NT2/D1 (cell line): ENCODE measurements at regions not wholly inside any gene's neighbourhood (a gene's known extent, or its start where the extent isn't known, plus 50 kb on each side); places are given as distances from the start of the nearest gene placed in this dataset.

Experiments
- DNase-seq: peaks from one replicate; pipeline ENCODE4 v3.0.0-alpha.2; 2011; ENCODE audit warnings: low read depth, low spot score
- H3K27me3 ChIP-seq: 2 replicates; pipeline ENCODE4 v1.6.0; 2011; ENCODE audit warnings: mild to moderate bottlenecking; ENCODE audit not compliant: insufficient read length, insufficient read depth
- H3K36me3 ChIP-seq: 2 replicates; pipeline ENCODE4 v1.6.1; 2011; ENCODE audit warnings: mild to moderate bottlenecking, low read length, mixed read lengths; ENCODE audit not compliant: insufficient read depth, insufficient read length
- H3K4me1 ChIP-seq: 2 replicates; pipeline ENCODE4 v1.5.1; 2011; ENCODE audit not compliant: insufficient read depth, insufficient read length
- H3K4me3 ChIP-seq: 2 replicates; pipeline ENCODE4 v1.5.1; 2011; ENCODE audit warnings: low read depth; ENCODE audit not compliant: insufficient read length
- H3K9ac ChIP-seq: 2 replicates; pipeline ENCODE4 v1.6.0; 2011; ENCODE audit warnings: low read depth; ENCODE audit not compliant: insufficient read length
- H3K9me3 ChIP-seq: 2 replicates; pipeline ENCODE4 v1.5.1; 2011; ENCODE audit warnings: mild to moderate bottlenecking, low read length; ENCODE audit not compliant: insufficient read depth
- SUZ12 ChIP-seq: IDR thresholded peaks from 2 replicates; pipeline ENCODE4 v1.6.1; 2011; ENCODE audit not compliant: insufficient read length, insufficient read depth; ENCODE audit errors: extremely low read depth
- YY1 ChIP-seq: IDR thresholded peaks from 2 replicates; pipeline ENCODE4 v1.6.1; 2011; ENCODE audit not compliant: insufficient read length, insufficient read depth
- ZNF274 ChIP-seq: IDR thresholded peaks from 2 replicates; pipeline ENCODE4 v1.6.1; 2011; ENCODE audit warnings: mild to moderate bottlenecking, low read depth, low read length

DNA sequence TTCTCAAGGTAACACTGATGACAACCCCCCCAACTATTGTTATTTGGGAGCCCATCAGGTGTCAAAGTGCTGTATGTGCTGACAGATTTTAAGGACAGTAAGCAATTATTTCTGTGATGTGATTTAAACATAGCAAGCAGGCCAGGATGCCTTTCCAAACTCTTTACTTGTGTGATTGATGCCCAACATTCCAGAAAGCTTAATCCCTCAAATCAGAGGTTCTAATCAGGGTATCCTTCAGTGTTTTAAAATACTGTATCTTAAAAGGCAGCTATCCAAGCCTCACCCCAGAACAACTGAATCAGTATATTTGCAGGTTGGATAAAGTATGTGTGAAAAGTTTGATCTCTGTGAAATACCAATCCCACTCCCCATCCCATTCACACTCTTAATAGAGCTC lies 119.7 kb downstream of the GASK1B start:
- H3K4me3 ChIP-seq = no peak overlapping the region
- TF ChIP-seq YY1 (no peak), SUZ12 (no peak), ZNF274 (no peak)
- H3K4me1 ChIP-seq = no peaks in the 10 kb centered on the region
- DNase-seq = no peak
- H3K36me3 ChIP-seq = no peaks in the 10 kb centered on the region
- no peaks in the 10 kb centered on the region for H3K27me3 ChIP-seq
- no peaks in the 10 kb centered on the region for H3K9me3 ChIP-seq
- H3K9ac ChIP-seq = no peak overlapping the region

DNA sequence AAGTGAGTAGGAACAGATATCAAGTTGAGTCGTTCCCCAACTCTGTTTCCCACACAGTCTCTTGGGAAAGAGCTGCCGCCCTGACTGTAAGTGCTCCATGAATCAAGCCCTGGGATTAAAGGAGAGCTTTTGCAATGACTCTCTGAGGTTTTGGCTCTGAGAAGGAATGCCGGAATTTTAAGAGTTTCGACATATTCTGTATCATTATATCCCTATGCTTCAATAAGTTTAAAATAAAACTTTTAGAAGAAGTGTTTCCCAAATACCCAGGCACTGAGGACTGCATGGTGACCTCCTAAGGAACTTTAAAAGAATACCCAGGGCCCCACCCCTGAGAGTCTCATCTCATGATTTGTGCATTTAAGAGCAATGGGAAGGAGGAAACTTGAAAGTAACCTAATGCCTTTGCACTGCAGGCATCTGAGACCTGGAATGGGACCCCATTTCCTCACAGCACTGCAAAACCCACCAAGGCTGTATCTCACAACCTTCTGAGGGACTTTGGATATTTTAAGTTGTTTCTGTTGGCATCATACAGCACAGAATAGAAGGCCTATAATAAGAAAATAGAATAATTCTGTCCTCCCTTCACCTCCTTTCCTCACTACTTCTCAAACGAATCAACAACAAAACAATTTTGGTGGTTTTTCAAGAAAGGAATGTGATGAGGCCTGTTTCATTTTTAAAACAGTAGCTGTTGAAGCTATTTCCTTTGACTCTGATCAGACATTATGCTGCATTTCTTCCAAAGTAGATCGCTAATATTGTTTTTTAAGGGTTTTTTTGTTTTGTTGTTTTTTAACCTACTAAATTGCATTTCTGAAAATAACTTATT lies 121.2 kb downstream of the GASK1B start:
- TF ChIP-seq SUZ12 = no peak
- no peak for TF ChIP-seq ZNF274
- TF ChIP-seq YY1 = no peak
- Histone ChIP-seq H3K9me3 (no peaks in the 10 kb centered on the region), H3K36me3 (no peaks in the 10 kb centered on the region), H3K4me1 (no peaks in the 10 kb centered on the region), H3K9ac (no peak overlapping the region), H3K4me3 (no peak overlapping the region), H3K27me3 (no peaks in the 10 kb centered on the region)
- no peak for DNase-seq

DNA sequence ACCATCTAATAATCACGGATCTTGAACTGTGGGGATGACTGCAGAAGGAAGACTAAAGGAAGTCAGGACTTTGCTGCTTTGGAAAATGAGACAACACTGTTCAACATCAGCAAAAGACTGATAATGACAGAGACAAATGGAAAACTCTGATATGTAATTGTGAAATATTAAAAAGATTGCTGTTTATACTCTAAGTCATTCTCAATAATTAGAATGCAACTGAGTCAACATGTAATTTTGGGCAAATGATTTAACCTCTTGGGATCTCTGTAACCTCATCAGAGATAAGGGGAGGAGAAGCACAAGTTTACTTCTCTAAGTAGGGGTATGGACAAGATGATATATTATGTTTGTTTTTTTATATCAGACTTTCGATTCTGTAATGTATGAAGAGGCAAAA lies 121.9 kb downstream of the GASK1B start:
- H3K36me3 ChIP-seq = no peaks in the 10 kb centered on the region
- DNase-seq = no peak
- H3K9me3 ChIP-seq = no peaks in the 10 kb centered on the region
- H3K9ac ChIP-seq = no peak overlapping the region
- no peaks in the 10 kb centered on the region for H3K4me1 ChIP-seq
- H3K27me3 ChIP-seq = no peaks in the 10 kb centered on the region
- TF ChIP-seq ZNF274 (no peak), SUZ12 (no peak), YY1 (no peak)
- no peak overlapping the region for H3K4me3 ChIP-seq

DNA sequence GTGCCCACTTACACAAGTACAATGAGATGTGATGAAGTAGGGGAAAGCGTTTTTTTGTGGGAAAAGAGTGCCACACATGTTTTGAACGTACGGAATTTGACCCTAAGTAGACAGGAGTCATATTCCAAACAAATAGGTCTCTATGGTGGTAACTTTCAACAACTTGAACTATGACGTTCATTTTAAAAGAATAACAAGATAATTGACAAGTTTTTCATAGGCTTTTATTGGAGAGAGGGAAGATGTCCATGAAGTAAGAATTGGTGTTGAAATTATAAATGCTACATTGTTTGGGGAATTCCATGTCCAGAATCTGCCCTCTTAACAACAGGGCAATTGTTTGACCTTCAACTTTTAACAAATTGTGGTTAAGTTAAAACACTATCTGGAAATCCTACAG lies 126.5 kb downstream of the GASK1B start:
- Histone ChIP-seq H3K4me1 (no peaks in the 10 kb centered on the region), H3K36me3 (no peaks in the 10 kb centered on the region), H3K27me3 (no peaks in the 10 kb centered on the region), H3K9ac (no peak overlapping the region), H3K4me3 (no peak overlapping the region), H3K9me3 (no peaks in the 10 kb centered on the region)
- no peak for DNase-seq
- TF ChIP-seq YY1 = no peak
- no peak for TF ChIP-seq SUZ12
- no peak for TF ChIP-seq ZNF274

DNA sequence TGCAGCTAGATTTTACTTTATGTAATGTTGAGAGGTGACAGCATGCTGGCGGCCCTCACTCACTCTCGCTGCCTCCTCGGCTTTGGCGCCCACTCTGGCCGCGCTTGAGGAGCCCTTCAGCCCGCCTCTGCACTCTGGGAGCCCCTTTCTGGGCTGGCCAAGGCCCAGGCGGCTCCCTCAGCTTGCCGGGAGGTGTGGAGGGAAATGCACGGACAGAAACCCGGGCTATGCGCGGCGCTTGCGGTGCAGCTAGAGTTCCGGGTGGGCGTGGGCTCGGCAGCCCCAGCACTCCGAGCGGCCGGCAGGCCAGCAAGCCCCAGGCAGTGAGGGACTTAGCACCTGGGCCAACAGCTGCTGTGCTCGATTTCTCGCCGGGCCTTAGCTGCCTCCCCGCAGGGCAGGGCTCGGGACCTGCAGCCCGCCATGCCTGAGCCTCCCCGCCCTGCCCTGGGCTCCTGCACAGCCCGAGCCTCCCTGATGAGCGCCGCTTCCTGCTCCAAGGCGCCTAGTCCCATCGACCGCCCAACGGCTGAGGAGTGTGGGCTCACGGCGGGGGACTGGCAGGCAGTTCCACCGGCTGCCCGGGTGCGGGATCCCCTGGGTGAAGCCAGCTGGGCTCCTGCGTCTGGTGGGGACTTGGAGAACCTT lies 128.7 kb downstream of the GASK1B start:
- H3K4me3 ChIP-seq = no peak overlapping the region
- H3K36me3 ChIP-seq = no peaks in the 10 kb centered on the region
- H3K4me1 ChIP-seq = no peaks in the 10 kb centered on the region
- no peaks in the 10 kb centered on the region for H3K27me3 ChIP-seq
- H3K9ac ChIP-seq = no peak overlapping the region
- no peaks in the 10 kb centered on the region for H3K9me3 ChIP-seq
- TF ChIP-seq SUZ12 (no peak), YY1 (no peak), ZNF274 (no peak)
- no peak for DNase-seq

DNA sequence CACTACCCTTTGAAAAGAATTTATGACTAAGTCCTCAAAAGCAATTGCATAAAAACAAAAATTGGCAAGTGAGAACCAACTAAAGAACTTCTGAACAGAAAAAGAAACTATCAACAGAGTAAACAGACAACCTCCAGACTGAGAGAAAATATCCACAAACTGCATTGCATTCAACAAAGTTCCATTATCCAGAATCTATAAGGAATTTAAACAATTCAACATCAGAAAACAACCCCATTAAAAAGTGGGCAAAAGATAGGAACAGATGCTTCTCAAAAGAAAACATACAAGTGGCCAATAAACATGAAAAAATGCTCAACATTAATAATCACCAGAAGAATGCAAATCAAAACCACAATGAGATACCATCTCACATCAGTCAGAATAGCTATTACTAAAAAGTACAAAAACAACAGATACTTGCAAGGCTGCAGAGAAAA lies 130.2 kb downstream of the GASK1B start:
- Histone ChIP-seq H3K9ac (no peak overlapping the region), H3K9me3 (no peaks in the 10 kb centered on the region), H3K27me3 (no peaks in the 10 kb centered on the region), H3K4me3 (no peak overlapping the region), H3K36me3 (no peaks in the 10 kb centered on the region), H3K4me1 (no peaks in the 10 kb centered on the region)
- no peak for TF ChIP-seq YY1
- no peak for TF ChIP-seq ZNF274
- TF ChIP-seq SUZ12 = no peak
- no peak for DNase-seq

DNA sequence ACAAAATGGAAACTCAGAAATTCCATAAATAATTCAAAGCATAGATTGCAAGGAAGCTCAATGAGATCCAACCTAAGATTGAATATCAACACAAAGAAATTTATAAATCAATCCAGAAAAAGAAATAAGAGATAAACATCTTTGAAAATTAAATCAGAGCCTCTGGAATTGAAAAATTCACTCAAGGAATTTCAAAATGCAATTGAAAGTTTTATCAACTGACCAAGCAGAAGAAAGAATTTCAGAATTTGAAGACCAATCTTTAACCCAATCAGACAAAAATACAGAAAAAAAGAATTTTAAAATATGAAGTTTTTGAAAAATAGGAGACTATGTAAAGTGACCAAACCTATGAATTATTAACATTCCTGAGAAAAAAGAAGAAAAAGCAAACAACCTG lies 134.1 kb downstream of the GASK1B start:
- Histone ChIP-seq H3K9me3 (no peaks in the 10 kb centered on the region), H3K9ac (no peak overlapping the region), H3K4me1 (no peaks in the 10 kb centered on the region), H3K36me3 (no peaks in the 10 kb centered on the region), H3K27me3 (no peaks in the 10 kb centered on the region), H3K4me3 (no peak overlapping the region)
- no peak for DNase-seq
- TF ChIP-seq ZNF274 = no peak
